ENCODE measurements at regions not wholly inside any gene's neighbourhood (a gene's known extent, or its start where the extent isn't known, plus 50 kb on each side); places are given as distances from the start of the nearest gene placed in this dataset.

- no peaks in the 10 kb centered on the region for H3K4me1 ChIP-seq (ENCODE audit: control insufficient read depth, insufficient read depth, low read depth, low read length)
Observed at GRCh38 chr9:17856995-17857394, 278.1 kb downstream of the SH3GL2 start.

GRCh38 chr9:17859228-17859627, 280.4 kb downstream of the SH3GL2 start:
- no peak overlapping the region for H3K18ac ChIP-seq (ENCODE audit: low read depth in 1 of 2, low read length in 2 of 2)
- no peak overlapping the region for H3K23ac ChIP-seq (ENCODE audit: low read length in 2 of 2)
- 39% methylated on average over 2 of the region's 3 CpGs for WGBS
- H3K14ac ChIP-seq (ENCODE audit: low read length in 2 of 2), result no peak overlapping the region
- H3K4me2 ChIP-seq (ENCODE audit: low read length, poor library complexity, severe bottlenecking), result no peak overlapping the region
- DNase-seq, result no peak
- H2BK120ac ChIP-seq (ENCODE audit: low read depth, low read length), result no peak overlapping the region
- no peak overlapping the region for H3K4ac ChIP-seq (ENCODE audit: low read depth in 1 of 2, low read length in 2 of 2)
- H2BK5ac ChIP-seq (ENCODE audit: low read depth, low read length, poor library complexity, severe bottlenecking), result no peak overlapping the region
- peaks cover 9 to 17% of the 10 kb centered on the region in 2 experiments for H3K27me3 ChIP-seq (ENCODE audit: control insufficient read depth in 1 of 2, insufficient read depth in 1 of 2, low read length in 2 of 2)
- no peaks in the 10 kb centered on the region for H3K79me1 ChIP-seq (replicated peaks; ENCODE audit: low read length, poor library complexity, severe bottlenecking)
- peaks cover 2% of the 10 kb centered on the region for H3K9me3 ChIP-seq (ENCODE audit: control insufficient read depth, low read length)
- H2BK12ac ChIP-seq (ENCODE audit: low read length in 2 of 2), result no peak overlapping the region
- no peak overlapping the region for H2AFZ ChIP-seq (ENCODE audit: low read depth, low read length)
- no peaks in the 10 kb centered on the region for H3K36me3 ChIP-seq (ENCODE audit: control insufficient read depth in 1 of 2, insufficient read depth in 2 of 2, low read depth in 1 of 2, low read length in 2 of 2)
- H2BK15ac ChIP-seq (ENCODE audit: low read depth, poor library complexity, severe bottlenecking), result no peak overlapping the region
- H3K9ac ChIP-seq (ENCODE audit: low read length), result no peak overlapping the region
- H3K4me3 ChIP-seq (ENCODE audit: insufficient read depth in 1 of 2, low read depth in 1 of 2, low read length in 2 of 2), result no peak overlapping the region
- H2AK5ac ChIP-seq (ENCODE audit: low read length, severe bottlenecking), result no peak overlapping the region
- H4K91ac ChIP-seq (ENCODE audit: low read length), result no peak overlapping the region
- no peak overlapping the region for H3K27ac ChIP-seq (ENCODE audit: low read length, poor library complexity, severe bottlenecking)
- no peaks in the 10 kb centered on the region for H3K4me1 ChIP-seq (ENCODE audit: control insufficient read depth, insufficient read depth, low read depth, low read length)
- H4K8ac ChIP-seq (ENCODE audit: low read length), result no peak overlapping the region

More at GRCh38 chr9:17856995-17857394, 278.1 kb downstream of the SH3GL2 start:
- no peaks in the 10 kb centered on the region for H3K79me1 ChIP-seq (replicated peaks; ENCODE audit: low read length, poor library complexity, severe bottlenecking)
- no peak for DNase-seq
- H3K27me3 ChIP-seq (ENCODE audit: control insufficient read depth in 1 of 2, insufficient read depth in 1 of 2, low read length in 2 of 2), result peaks cover 9 to 10% of the 10 kb centered on the region in 2 experiments
- no peak overlapping the region for H3K4ac ChIP-seq (ENCODE audit: low read depth in 1 of 2, low read length in 2 of 2)
- no peak overlapping the region for H2BK5ac ChIP-seq (ENCODE audit: low read depth, low read length, poor library complexity, severe bottlenecking)
- peaks cover 2% of the 10 kb centered on the region for H3K9me3 ChIP-seq (ENCODE audit: control insufficient read depth, low read length)
- H3K14ac ChIP-seq (ENCODE audit: low read length in 2 of 2), result no peak overlapping the region
- no peak overlapping the region for H4K91ac ChIP-seq (ENCODE audit: low read length)
- H2AK5ac ChIP-seq (ENCODE audit: low read length, severe bottlenecking), result no peak overlapping the region
- H3K4me3 ChIP-seq (ENCODE audit: insufficient read depth in 1 of 2, low read depth in 1 of 2, low read length in 2 of 2), result no peak overlapping the region
- H3K27ac ChIP-seq (ENCODE audit: low read length, poor library complexity, severe bottlenecking), result no peak overlapping the region
- H4K8ac ChIP-seq (ENCODE audit: low read length), result no peak overlapping the region
- no peak overlapping the region for H2BK12ac ChIP-seq (ENCODE audit: low read length in 2 of 2)
- no peaks in the 10 kb centered on the region for H3K36me3 ChIP-seq (ENCODE audit: control insufficient read depth in 1 of 2, insufficient read depth in 2 of 2, low read depth in 1 of 2, low read length in 2 of 2)
- no peak overlapping the region for H3K23ac ChIP-seq (ENCODE audit: low read length in 2 of 2)
- no peak overlapping the region for H2BK15ac ChIP-seq (ENCODE audit: low read depth, poor library complexity, severe bottlenecking)
- WGBS, result 88% methylated on average over 2 of the region's 3 CpGs
- no peak overlapping the region for H3K18ac ChIP-seq (ENCODE audit: low read depth in 1 of 2, low read length in 2 of 2)
- no peak overlapping the region for H3K4me2 ChIP-seq (ENCODE audit: low read length, poor library complexity, severe bottlenecking)
- no peak overlapping the region for H2AFZ ChIP-seq (ENCODE audit: low read depth, low read length)
- H3K9ac ChIP-seq (ENCODE audit: low read length), result no peak overlapping the region
- H2BK120ac ChIP-seq (ENCODE audit: low read depth, low read length), result no peak overlapping the region

GRCh38 chr9:17859987-17860386, 281.1 kb downstream of the SH3GL2 start:
- H2AFZ ChIP-seq (ENCODE audit: low read depth, low read length), result no peak overlapping the region
- no peak overlapping the region for H4K91ac ChIP-seq (ENCODE audit: low read length)
- H3K4me3 ChIP-seq (ENCODE audit: insufficient read depth in 1 of 2, low read depth in 1 of 2, low read length in 2 of 2), result no peak overlapping the region
- H2BK120ac ChIP-seq (ENCODE audit: low read depth, low read length), result no peak overlapping the region
- H3K9me3 ChIP-seq (ENCODE audit: control insufficient read depth, low read length), result peaks cover 2% of the 10 kb centered on the region
- H3K27ac ChIP-seq (ENCODE audit: low read length, poor library complexity, severe bottlenecking), result no peak overlapping the region
- no peak overlapping the region for H2BK5ac ChIP-seq (ENCODE audit: low read depth, low read length, poor library complexity, severe bottlenecking)
- H4K8ac ChIP-seq (ENCODE audit: low read length), result no peak overlapping the region
- H3K4me1 ChIP-seq (ENCODE audit: control insufficient read depth, insufficient read depth, low read depth, low read length), result no peaks in the 10 kb centered on the region
- H3K27me3 ChIP-seq (ENCODE audit: control insufficient read depth in 1 of 2, insufficient read depth in 1 of 2, low read length in 2 of 2), result peaks cover 9 to 17% of the 10 kb centered on the region in 2 experiments
- no peak overlapping the region for H3K4me2 ChIP-seq (ENCODE audit: low read length, poor library complexity, severe bottlenecking)
- H2BK12ac ChIP-seq (ENCODE audit: low read length in 2 of 2), result no peak overlapping the region
- H3K14ac ChIP-seq (ENCODE audit: low read length in 2 of 2), result no peak overlapping the region
- WGBS, result 67% methylated on average over 3 of the region's 4 CpGs
- H3K36me3 ChIP-seq (ENCODE audit: control insufficient read depth in 1 of 2, insufficient read depth in 2 of 2, low read depth in 1 of 2, low read length in 2 of 2), result no peaks in the 10 kb centered on the region
- no peaks in the 10 kb centered on the region for H3K79me1 ChIP-seq (replicated peaks; ENCODE audit: low read length, poor library complexity, severe bottlenecking)
- H3K9ac ChIP-seq (ENCODE audit: low read length), result no peak overlapping the region
- DNase-seq, result no peak
- H2BK15ac ChIP-seq (ENCODE audit: low read depth, poor library complexity, severe bottlenecking), result no peak overlapping the region
- H3K18ac ChIP-seq (ENCODE audit: low read depth in 1 of 2, low read length in 2 of 2), result no peak overlapping the region
- no peak overlapping the region for H3K4ac ChIP-seq (ENCODE audit: low read depth in 1 of 2, low read length in 2 of 2)
- no peak overlapping the region for H3K23ac ChIP-seq (ENCODE audit: low read length in 2 of 2)
- no peak overlapping the region for H2AK5ac ChIP-seq (ENCODE audit: low read length, severe bottlenecking)

- DNase-seq, result no peak
- Histone ChIP-seq H3K27me3 (ENCODE audit: control insufficient read depth in 1 of 2, insufficient read depth in 1 of 2, low read length in 2 of 2) (peaks cover 9 to 17% of the 10 kb centered on the region in 2 experiments), H3K23ac (ENCODE audit: low read length in 2 of 2) (no peak overlapping the region), H3K27ac (ENCODE audit: low read length, poor library complexity, severe bottlenecking) (no peak overlapping the region), H3K14ac (ENCODE audit: low read length in 2 of 2) (no peak overlapping the region), H3K79me1 (replicated peaks; ENCODE audit: low read length, poor library complexity, severe bottlenecking) (no peaks in the 10 kb centered on the region), H2BK120ac (ENCODE audit: low read depth, low read length) (no peak overlapping the region), H3K4me2 (ENCODE audit: low read length, poor library complexity, severe bottlenecking) (no peak overlapping the region), H3K4me3 (ENCODE audit: insufficient read depth in 1 of 2, low read depth in 1 of 2, low read length in 2 of 2) (no peak overlapping the region), H3K18ac (ENCODE audit: low read depth in 1 of 2, low read length in 2 of 2) (no peak overlapping the region), H3K4me1 (ENCODE audit: control insufficient read depth, insufficient read depth, low read depth, low read length) (no peaks in the 10 kb centered on the region), H2AFZ (ENCODE audit: low read depth, low read length) (no peak overlapping the region), H2BK12ac (ENCODE audit: low read length in 2 of 2) (no peak overlapping the region), H3K4ac (ENCODE audit: low read depth in 1 of 2, low read length in 2 of 2) (no peak overlapping the region), H2BK5ac (ENCODE audit: low read depth, low read length, poor library complexity, severe bottlenecking) (no peak overlapping the region), H4K8ac (ENCODE audit: low read length) (no peak overlapping the region), H3K9me3 (ENCODE audit: control insufficient read depth, low read length) (peaks cover 2% of the 10 kb centered on the region), H2BK15ac (ENCODE audit: low read depth, poor library complexity, severe bottlenecking) (no peak overlapping the region), H3K36me3 (ENCODE audit: control insufficient read depth in 1 of 2, insufficient read depth in 2 of 2, low read depth in 1 of 2, low read length in 2 of 2) (no peaks in the 10 kb centered on the region), H2AK5ac (ENCODE audit: low read length, severe bottlenecking) (no peak overlapping the region), H3K9ac (ENCODE audit: low read length) (no peak overlapping the region), H4K91ac (ENCODE audit: low read length) (no peak overlapping the region)
- WGBS, result 54% methylated on average over 4 of the region's 4 CpGs
Observed at GRCh38 chr9:17862101-17862500, 283.2 kb downstream of the SH3GL2 start.
